ENCODE measurements at regions not wholly inside any gene's neighbourhood (a gene's known extent, or its start where the extent isn't known, plus 50 kb on each side); places are given as distances from the start of the nearest gene placed in this dataset.
"Not testable (repeated sequence)": the region's sequence is repeated elsewhere in the genome, so short reads cannot be mapped to it uniquely, and the experiment has no call there.

DNA sequence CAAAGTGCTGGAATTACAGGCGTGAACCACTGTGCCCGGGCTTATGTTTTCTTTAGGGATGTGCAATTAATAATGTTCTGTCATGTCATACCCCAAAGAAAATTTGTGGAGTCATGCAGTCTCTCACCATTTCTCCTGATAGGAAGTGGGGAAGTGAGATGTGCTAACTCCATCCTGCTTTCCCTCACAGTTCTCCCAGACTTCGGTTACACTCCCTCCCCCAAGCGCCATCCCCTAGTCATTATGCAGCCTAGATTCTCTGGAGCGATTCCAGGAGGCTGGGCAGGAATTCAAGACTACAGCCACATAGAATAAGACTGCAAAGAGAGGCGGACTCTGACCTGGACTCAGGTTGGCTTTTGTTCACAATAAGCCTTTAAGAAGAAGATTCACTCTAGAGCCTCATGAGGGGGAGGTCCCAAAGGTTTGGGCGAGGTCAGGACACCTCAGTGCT lies 271.4 kb downstream of the ALDH8A1 start:
- no peak for DNase-seq (ENCODE audit: low read depth in 1 of 2, low spot score in 1 of 2)

DNA sequence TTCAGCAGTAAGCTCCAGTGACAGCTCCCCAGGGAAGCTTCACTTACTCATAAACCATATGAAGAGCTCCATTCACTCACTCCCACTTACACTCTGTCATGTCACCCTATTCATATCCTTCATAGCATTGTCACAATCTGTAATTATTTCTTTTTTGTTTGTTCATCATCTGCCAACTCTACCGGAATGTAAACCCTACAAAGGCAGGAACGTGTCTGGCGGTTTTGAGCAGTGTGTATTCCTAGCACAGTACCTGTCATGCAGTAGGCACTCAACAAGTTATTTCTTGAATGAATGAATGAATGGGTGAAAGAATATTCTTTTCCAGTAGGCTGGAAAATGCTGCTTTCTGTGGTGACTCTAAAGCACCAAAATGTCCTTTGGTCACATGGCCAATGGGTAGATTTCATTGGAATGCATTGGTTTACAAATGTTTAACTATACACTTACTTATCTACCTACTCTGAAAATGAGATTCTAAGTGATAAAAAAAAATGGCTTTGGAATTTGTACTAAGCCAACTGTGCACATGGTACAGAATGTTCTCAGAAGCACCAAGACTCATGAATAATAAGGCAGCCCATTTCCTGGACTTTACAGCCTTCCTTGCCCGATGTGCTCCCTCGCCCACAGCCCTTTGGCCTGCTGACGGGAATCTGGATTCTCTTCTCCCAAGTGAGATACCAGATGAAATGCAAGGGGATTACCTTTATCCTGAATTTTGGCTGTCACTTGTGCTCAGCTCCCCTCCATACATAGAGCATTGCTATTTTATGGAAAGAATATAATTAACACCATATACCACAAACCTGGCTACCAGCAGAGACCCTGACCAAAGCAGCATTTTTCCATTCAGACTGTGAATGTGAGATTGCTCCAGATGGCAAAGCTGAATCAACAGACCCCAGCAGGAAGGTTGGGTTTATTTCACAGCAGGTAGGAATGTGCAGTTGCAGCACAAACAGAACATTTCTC lies 273.3 kb downstream of the ALDH8A1 start:
- no peak for DNase-seq (ENCODE audit: low read depth in 1 of 2, low spot score in 1 of 2)

DNA sequence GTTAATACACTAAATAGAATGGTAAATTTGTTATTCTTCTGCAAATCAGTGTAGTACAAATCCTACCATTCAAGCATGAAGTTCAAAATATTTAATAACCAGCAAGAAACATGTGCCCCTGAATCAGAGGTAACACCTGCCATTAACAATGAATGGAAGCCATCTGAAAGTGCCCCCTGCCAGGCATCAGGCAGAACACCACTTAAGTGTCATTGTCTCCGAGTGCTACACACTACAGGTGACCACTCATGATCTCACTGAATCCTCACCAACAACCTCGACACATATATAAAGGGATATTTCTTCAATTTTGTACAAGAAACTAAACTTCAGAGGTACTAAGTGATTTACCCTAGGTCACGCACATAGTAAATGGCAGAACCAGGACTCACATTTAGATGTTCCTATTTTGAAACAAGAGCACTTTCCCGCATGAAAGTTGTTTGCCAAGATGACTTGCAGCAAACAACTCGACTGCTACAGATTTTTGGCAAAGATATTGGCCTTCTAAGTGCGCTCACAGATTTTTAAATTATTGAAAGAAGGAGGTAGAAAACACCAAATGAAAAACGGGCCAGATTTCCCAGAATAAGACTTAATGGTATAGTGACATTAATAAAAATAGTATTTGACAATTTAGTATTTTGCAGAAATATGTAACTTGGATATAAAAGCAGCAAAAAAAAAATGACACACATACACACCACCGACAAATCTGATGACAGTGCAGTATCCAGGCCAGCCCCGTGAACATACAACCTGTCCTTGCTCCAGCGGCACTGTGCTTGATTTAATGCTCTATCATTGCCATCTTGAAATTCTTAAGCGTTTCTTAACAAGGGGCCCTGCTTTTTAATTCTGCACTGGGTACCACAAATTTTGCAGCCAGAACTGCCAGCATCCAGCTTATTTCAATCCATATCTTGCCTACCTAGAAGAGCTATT lies 274.5 kb downstream of the ALDH8A1 start:
- DNase-seq (ENCODE audit: low read depth in 1 of 2, low spot score in 1 of 2) = no peak

DNA sequence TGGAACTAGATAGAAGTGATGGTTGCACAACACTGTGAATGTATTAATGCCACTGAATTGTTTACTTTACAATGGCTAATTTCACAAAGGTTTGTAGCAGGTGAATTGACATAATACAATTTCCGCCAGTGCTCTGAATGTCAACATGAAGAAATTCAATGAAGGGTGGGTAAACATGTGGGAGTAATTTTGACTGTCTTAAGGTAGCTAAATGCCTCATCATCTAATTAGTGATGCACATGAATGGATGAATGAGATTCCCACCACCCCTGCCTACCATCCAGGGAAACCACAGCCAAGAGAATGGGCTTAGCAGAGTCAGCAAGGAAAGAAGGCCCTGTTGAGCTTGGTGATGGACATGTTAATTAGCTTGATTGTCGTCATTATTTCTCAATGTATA lies 275.3 kb downstream of the ALDH8A1 start:
- no peak for DNase-seq (ENCODE audit: low read depth in 1 of 2, low spot score in 1 of 2)

DNA sequence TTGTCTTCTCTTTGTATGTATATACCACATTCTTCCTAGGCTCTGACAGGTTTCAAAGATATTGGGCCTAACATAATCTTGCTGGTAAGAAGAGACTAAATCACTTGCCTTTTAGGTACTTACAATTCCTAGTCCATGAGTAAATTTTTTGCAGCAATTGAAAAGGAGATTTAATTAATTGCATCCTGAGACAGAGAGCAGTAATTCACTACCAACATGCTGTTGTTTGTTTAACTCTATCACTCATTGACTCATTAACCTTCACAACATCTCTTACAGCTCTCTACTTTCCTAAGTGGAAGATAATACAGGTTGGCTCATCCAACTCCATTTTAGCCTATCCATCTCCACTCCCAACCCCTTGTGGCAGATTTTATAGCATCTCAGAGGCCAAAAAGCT lies 280.4 kb downstream of the ALDH8A1 start:
- DNase-seq (ENCODE audit: low read depth in 1 of 2, low spot score in 1 of 2) = no peak

DNA sequence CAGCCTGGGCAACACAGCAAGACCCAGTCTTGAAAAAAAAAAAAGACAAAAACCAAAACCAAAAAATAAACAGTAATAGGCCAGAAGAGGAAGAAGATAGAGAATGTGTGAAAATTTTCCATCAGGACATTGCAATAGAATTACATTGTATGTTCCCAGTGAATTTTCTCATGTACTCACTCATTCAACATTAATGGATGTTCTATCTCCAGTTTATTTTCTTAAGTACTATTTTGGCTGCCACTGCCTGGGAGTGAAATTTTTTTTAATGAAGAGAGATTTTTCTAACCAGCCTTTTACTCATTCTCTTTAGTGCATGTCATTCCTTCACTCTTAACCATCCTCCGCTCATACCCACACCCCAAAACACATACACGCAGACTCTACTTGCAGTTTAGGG lies 282.8 kb downstream of the ALDH8A1 start:
- DNase-seq (ENCODE audit: low read depth in 1 of 2, low spot score in 1 of 2) = no peak

DNA sequence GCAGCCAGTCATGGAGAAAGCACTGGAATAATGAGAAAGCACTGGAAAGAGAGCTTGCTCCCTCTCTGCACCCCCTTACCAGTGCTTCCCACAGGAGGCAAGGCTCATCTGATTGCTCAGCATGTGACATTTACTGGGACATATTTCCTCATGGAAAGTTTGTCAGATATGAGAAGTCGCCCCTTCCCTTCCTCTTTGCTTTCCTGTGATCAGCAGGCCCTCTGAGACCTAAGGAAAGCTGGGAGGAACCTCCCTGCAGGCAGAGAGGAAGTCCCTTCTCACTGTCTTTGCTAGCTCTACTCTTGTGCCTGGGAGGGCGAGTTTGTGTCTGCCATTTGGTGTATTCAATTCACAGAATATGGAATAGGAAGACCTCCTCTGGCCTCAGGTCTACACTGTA lies 283.8 kb downstream of the ALDH8A1 start:
- no peak for DNase-seq (ENCODE audit: low read depth in 1 of 2, low spot score in 1 of 2)

DNA sequence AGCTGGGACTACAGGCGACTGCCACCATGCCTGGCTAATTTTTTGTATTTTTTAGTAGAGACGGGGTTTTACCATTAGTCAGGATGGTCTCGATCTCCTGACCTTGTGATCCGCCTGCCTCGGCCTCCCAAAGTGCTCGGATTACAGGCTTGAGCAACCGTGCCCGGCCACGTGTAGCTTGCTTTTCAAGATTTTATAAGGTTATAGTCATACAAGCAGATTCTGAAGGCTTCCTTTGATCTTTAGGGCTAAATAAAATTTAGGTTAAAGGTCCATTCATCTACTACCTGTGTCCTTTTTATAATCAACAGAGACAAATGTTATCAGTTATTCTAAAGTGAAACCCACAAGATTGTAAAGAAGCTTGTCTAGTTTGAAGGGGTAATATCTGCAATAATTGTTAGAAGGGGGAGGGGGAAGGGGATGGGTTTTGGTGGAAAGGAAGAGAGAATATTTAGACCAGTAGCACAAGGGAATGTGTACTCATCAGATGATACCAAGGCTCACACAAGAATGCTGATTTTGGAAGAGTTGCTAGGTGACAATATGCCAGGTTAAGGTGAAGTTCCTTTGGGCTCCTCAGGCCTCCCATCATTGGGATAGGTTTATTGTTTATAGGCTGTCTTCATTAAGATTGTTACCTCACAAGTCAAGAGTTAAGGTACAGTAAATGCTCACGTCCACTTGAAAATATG lies 284.7 kb downstream of the ALDH8A1 start:
- DNase-seq (ENCODE audit: low read depth in 1 of 2, low spot score in 1 of 2) = no peak

DNA sequence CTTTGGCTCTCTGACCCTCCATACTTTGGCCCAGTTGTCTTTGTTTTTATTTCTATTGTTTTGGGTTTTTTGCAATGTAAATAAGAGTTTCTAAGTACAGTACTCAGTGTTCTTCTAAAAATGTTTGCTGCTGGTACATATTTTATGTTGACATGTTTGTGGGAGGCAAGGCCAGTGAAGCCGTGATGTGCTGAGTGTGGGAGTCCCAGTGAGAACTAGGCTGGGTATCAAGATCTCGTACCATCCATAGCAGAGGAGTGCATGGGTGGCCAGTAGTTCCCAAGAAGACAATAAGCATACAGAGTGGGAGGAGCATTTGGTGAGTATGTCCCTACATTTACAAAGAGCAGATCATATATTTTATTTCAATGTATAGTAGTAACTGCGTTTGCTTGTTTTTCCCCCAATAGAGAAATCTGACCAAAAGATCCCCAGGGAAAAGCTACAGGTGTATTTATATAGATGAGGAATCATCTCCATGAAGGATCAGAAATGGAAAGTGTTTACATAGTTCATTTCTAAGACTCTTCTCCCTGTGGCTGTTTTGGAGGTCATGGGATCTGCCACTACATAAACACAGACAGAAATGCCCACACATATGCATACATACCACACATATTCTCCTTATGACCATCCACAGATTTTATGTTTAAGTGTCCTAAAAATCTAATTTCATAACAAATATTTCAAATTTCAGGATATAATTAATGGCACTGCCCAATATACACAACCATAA lies 285.9 kb downstream of the ALDH8A1 start:
- no peak for DNase-seq (ENCODE audit: low read depth in 1 of 2, low spot score in 1 of 2)

DNA sequence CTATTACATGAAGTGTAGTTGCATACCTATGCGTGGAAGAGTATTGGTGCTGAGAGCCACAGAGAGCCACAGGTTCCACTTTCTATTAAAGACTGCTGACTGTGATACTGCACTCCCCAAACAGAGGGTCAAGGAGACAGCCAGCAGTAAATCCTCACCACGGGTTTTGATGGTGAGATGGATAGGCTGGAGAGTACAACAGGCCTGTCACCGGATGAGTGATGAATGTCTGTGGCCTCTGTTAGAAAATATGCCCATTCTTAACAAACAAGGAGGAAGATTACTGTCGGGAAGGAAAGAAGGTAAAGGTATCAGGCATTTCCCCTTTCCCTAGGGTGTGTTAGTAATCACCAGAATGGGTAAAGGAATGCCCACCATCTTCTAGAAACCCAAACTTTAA lies 286.5 kb downstream of the ALDH8A1 start:
- no peak for DNase-seq (ENCODE audit: low read depth in 1 of 2, low spot score in 1 of 2)

DNA sequence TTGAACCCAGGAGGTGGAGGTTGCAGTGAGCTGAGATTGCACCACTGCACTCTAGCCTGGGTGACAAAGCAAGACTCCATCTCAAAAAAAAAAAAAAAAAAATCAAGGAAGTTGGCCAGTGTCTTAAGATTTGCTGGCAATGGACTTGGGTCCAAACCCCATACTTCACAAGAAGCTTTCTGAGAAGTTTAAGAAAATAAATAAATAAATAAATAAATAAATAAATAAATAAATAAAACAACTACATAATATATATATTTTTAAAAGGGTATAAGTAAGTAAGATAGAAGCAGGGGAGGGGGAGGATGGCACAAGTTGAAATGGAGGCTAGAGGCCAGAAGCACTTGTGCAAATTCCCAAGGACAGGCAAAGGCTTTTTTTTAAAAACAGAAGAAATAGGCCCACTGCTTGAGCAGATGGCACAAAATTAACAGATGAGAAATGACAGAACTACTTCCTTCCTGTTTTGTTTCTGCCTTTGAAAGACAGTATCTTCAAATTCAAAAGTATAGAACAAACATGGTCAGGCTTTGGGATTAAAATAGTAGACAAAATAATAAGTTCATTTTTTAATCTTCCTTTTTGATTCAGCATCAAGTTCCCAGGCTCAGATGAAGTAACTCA lies 287.7 kb downstream of the ALDH8A1 start:
- no peak for DNase-seq (ENCODE audit: low read depth in 1 of 2, low spot score in 1 of 2)

DNA sequence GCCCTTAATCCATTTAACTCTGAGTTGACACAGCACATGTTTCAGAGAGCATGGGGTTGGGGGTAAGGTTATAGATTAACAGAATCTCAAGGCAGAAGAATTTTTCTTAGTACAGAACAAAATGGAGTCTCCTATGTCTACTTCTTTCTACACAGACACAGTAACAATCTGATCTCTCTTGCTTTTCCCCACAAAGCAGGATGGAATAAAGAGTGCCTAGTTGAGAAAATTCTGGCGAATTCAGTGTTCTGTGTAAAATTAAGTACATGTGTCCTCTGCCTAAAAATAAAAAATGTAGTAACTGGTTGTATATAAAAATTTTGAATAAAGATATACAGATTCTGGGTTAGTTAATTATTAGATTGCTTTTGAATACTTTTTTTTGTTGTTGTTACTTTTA lies 290.0 kb downstream of the ALDH8A1 start:
- not testable (repeated sequence) for DNase-seq (ENCODE audit: low read depth in 1 of 2, low spot score in 1 of 2)

DNA sequence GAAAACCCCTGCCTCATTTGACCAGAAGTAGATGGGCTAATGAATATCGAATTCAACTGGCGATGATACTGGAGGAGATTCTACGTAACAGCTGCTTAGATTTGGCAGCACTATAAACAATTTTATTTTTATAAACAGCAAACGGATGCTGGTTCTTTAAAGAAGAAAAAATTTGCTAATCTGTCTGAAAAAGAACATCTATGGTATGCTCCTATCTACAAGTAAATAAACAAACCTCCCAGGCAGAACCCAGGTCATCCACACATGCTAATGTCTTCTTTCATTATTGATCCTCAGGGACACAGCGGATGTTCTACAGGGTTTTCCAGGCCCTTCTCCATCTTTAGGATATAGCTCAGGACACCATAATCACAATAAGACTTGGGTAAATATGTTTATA lies 291.3 kb downstream of the ALDH8A1 start:
- no peak for DNase-seq (ENCODE audit: low read depth in 1 of 2, low spot score in 1 of 2)

DNA sequence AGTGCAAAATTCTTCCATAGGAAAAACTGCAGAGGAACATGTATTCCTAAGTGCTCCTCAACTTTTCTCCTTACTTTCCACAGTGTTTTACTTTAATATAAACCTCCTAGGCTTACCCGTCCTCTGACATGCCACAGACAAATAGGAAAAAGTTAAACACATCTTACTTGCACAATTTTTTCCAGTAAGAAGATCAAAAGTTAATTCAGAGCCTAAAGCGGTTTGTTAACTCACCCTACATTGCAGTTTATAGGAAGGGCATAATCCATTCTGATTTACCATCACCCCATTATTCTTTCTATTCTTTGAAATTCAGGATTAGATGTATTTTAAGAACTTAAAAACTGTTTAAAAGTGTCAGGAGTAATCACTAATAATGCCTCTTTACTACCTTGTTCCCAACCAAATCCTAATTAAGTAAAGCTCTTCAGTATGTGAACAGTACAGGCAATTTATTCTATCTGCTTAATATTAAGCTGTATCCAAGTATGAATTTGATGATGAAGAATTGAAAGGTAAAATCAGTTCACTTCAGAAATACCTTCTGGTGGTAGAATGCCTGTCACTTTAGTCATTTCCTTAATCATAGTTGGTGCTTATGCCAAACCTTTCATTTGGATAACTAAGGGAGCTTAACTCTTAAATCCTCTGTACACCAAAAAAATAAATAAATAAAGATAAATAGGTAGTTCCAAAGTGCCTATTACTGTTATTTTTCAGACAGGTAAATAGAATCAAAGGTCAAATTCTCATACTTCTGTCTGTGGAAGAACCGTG lies 292.0 kb downstream of the ALDH8A1 start:
- no peak for DNase-seq (ENCODE audit: low read depth in 1 of 2, low spot score in 1 of 2)

DNA sequence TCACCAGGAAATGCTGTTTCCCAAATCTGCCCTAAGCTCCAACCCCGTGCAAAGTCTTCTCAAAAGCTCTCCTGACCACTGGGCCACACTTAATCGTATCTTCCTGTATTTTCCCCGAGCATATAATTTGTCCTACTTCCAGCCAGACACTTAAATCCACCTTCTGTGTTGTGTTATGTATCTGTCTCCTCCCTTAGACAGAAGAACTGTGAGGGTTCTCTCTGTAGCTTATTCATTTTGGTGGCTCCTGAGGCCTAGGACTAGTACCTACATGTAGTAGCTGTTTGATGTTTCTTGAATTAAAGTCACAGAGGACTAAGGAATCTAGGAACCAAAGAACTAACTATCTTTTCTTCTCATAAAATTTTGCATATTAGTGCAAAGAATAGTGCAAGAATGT lies 292.6 kb downstream of the ALDH8A1 start:
- DNase-seq (ENCODE audit: low read depth in 1 of 2, low spot score in 1 of 2) = no peak

DNA sequence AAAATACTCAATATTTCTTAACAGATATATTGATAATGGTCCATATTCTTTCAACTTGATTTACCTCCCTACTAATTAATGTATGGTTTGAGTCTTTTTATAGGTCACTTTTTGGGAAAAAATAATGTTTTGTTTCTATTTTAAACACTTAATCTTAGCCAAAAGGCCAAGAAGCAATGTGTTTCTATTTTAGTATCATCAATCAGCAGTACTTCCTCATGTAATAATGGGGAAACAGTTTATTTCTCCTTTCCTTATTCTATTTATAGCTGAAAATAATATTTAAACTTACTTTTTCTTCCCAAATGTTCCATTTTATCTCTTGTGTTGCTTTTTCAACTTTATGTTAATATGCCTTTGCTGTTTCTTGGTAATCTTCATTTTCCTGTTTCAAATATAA lies 295.1 kb downstream of the ALDH8A1 start:
- no peak for DNase-seq (ENCODE audit: low read depth in 1 of 2, low spot score in 1 of 2)

DNA sequence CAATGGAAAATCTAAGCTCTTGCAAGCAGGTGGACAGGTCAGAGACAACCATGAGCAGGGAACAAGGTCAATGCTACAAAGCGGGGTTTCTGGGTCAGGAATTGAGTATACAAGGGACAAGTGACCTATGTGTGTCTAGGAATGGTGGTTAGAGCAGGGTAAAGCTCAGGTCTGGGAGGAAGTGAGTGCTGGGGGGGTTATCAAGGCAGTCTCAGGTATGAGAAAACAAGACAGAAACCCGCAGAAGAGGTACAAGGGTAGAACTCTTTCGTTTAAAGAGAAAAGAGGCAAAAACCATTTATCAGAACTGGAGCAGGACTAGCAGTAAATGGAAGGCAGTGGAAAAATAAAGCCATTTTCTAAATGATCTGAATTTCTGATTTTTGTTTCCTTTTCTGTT lies 298.4 kb downstream of the ALDH8A1 start:
- DNase-seq (ENCODE audit: low read depth in 1 of 2, low spot score in 1 of 2) = no peak

DNA sequence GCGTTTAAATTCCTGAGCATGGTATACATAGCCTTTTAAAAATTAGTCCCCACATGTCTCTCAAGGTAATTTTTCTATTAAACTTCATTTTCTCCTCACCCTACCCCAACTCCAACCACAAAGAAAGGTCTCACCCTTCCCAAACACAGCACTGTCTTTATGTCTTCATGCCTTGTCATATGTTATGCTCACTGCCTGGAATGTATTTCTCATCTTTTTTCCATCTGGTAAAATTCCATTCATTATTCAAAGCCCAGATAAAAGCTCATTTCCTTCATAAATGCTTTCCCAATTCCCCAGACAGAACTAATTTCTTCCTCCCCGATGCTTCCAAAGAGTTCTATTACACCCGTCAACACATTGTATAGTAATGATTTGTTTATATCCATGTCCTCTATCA lies 302.0 kb downstream of the ALDH8A1 start:
- DNase-seq (ENCODE audit: low read depth in 1 of 2, low spot score in 1 of 2) = no peak

DNA sequence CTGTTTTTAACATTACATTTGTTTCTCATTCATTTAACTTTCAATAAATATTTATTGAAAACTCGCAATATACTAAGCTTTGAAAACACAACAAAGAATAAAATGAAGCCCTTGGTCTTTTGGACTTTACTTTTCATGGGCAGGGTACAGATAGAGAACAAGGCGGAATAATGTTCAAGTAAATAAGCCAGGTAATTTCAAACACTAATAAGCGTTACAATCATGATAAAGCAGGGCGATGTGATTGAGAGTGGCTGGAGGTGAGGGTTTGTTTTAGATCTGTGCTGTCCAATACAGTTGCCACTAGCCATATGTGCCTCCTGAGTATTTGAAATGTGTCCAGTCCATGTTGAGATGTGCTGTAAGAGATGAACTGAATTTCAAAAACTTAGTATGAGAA lies 307.1 kb downstream of the ALDH8A1 start:
- DNase-seq (ENCODE audit: low read depth in 1 of 2, low spot score in 1 of 2) = no peak
